GM12874 (cell line): ENCODE measurements at regions not wholly inside any gene's neighbourhood (a gene's known extent, or its start where the extent isn't known, plus 50 kb on each side); places are given as distances from the start of the nearest gene placed in this dataset.

Experiments used
- TF ChIP-seq, protein P1 (sequence below): IDR thresholded peaks from 2 replicates; pipeline ENCODE4 v1.5.1; 2011; ENCODE audit warnings: low read depth, mild to moderate bottlenecking, control low read depth, low read length, moderate library complexity; ENCODE audit not compliant: insufficient read depth

DNA sequence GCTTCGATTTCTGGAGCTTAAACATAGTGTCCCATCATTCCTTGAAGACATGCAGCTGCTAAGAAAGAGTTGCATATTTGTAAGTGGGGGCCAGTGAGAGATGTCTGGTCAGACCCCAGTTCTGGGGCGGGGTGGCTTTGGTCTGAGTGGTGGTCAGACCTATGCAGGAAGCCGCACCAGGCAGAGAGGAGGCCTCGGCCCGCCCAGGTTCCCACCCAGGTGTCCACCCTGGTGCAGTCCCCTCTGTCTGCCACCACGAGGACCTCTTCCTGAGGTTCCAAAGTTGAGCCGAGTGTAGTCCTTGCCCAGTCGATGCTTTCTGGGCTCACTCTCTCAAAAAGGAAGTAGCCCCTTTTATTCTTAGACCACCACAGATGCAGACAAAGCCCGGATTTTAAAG lies 122.6 kb upstream of the DLG1 start:
- TF ChIP-seq, protein P1, sequence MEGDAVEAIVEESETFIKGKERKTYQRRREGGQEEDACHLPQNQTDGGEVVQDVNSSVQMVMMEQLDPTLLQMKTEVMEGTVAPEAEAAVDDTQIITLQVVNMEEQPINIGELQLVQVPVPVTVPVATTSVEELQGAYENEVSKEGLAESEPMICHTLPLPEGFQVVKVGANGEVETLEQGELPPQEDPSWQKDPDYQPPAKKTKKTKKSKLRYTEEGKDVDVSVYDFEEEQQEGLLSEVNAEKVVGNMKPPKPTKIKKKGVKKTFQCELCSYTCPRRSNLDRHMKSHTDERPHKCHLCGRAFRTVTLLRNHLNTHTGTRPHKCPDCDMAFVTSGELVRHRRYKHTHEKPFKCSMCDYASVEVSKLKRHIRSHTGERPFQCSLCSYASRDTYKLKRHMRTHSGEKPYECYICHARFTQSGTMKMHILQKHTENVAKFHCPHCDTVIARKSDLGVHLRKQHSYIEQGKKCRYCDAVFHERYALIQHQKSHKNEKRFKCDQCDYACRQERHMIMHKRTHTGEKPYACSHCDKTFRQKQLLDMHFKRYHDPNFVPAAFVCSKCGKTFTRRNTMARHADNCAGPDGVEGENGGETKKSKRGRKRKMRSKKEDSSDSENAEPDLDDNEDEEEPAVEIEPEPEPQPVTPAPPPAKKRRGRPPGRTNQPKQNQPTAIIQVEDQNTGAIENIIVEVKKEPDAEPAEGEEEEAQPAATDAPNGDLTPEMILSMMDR = no peak

GRCh38 chr3:197420566-197420965 lies 122.2 kb upstream of the DLG1 start:
- TF ChIP-seq, protein P1 = no peak

GRCh38 chr3:197420115-197420514 lies 121.7 kb upstream of the DLG1 start:
- TF ChIP-seq, protein P1 = no peak

GRCh38 chr3:197419696-197420095 lies 121.3 kb upstream of the DLG1 start:
- TF ChIP-seq, protein P1 = no peak

GRCh38 chr3:197417911-197418618 lies 119.7 kb upstream of the DLG1 start:
- TF ChIP-seq, protein P1 = no peak

DNA sequence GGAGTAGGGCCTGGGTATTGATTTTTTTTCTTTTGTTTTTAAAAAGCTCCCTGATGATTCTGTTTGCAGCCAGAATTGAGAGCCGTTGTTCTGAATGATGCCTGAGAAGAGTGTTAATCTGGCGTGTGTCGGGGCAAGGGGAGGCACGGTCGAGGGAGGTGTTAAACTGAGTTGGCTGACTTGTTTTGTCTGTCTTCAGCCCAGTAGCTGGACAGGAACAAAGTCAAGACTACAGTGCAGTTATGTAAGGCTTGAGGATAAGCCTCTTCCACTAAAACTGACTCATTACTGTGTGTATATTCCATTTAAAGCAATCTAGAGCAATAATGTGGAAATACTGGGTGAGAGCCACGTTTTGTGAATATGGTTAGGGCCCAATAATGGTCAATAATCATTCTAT lies 119.0 kb upstream of the DLG1 start:
- TF ChIP-seq, protein P1 = no peak

DNA sequence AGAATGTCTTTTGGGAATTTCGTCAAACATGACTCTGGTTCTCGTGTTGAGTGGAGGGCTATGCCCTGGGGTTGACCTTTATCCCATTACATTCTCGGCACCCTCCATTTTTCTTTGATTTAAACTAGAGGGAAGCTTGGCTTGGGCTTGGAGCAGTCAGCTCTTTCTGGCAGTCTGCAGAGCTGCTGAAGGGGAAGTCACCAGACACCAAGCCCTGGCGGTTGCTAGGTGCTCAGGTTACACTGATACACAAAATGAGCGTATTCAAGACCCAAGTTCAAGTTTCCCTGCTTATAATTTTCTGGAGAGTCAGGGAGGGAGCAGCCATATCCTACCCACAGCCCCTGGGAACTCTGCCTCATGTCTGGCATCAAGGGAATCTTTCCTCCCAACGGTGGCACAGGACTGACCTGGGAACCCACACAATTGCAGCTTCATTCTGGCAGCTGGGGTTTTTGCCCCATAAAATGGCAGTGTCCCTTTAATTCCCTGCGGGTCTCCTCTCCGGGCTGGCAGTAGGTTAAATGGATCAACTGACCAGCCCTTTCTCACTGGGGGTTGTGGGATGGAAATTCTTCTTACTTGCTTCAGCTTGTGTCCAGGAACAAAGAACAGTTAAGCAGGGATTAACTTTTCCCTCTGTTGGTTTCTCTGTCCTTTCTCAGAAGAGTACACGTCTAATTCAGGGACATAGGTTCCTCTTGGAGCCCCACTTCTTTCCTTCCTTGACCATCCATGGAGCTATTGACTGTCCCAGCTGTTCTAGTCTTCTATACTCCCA lies 110.0 kb upstream of the DLG1 start:
- TF ChIP-seq, protein P1 = no peak
